HCT116 (cell line): ENCODE measurements at regions not wholly inside any gene's neighbourhood (a gene's known extent, or its start where the extent isn't known, plus 50 kb on each side); places are given as distances from the start of the nearest gene placed in this dataset.

Source experiments
- ATAC-seq: fragments of 200-7000 bp; cut with Tn5 transposase; 2 replicates; pipeline ENCODE4 v1.9.1; 2020; ENCODE audit warnings: mild to moderate bottlenecking, moderate library complexity
- BruUV-seq: library from RNA; stranded (reverse); fragments of 400-500 nt; replicated peaks from 2 replicates; lab custom pipeline; 2021; lab: Mats Ljungman, UMichigan
- CTCF ChIA-PET: fragments of 300-600 bp; sonication (Branson Sonifier 250); formaldehyde crosslinking; loops from one replicate; lab custom pipeline; 2021; ENCODE audit warnings: antibody characterized with exemption; lab: Charles Lee
- POLR2A ChIA-PET: fragments of 300-600, 350-600 bp; sonication (Branson Sonifier 250); formaldehyde crosslinking; loops from one replicate; lab custom pipeline; 2021; ENCODE audit warnings: antibody characterized with exemption; lab: Charles Lee
- RAD21 ChIA-PET, 2 experiments: fragments of 300-600 bp; sonication (Branson Sonifier 250); formaldehyde crosslinking; loops; one replicate each; lab custom pipeline; 2023; ENCODE audit warnings: low total read pairs in 2 of 2; ENCODE audit not compliant: uncharacterized antibody in 2 of 2, unreplicated experiment in 2 of 2, low non-redundant PET in 1 of 2; lab: Charles Lee
- DNase-seq: peaks from one replicate; pipeline ENCODE4 v3.0.0-alpha.2; 2010; ENCODE audit warnings: low read depth, low spot score
- H2AFZ ChIP-seq: fragments of 200-600 bp; shearing (Covaris generic), sonication (generic); 2 replicates; pipeline ENCODE4 v1.6.1; 2017; ENCODE audit warnings: low read depth, mixed run types, mixed read lengths, antibody characterized with exemption, low read length; ENCODE audit not compliant: poor library complexity, severe bottlenecking
- H3K27ac ChIP-seq: 2 replicates; pipeline ENCODE4 v1.5.1; 2012; ENCODE audit warnings: low read depth, low read length
- H3K27me3 ChIP-seq: fragments of 200-600 bp; sonication (generic); 2 replicates; pipeline ENCODE4 v1.6.1; 2016; ENCODE audit warnings: mixed run types, low read length, mixed read lengths; ENCODE audit not compliant: insufficient read depth
- H3K36me3 ChIP-seq, 2 experiments: fragments of 200-500 bp in 1 of 2; fragments of 200-600 bp in 1 of 2; sonication (Bioruptor generic) in 1 of 2; sonication (generic) in 1 of 2; 2 replicates each; pipeline versions ENCODE4 v1.5.1 to v1.6.1; 2014 to 2016; ENCODE audit warnings: low read length in 2 of 2, inconsistent platforms in 1 of 2, mixed read lengths in 1 of 2, mixed run types in 1 of 2; ENCODE audit not compliant: insufficient read depth in 2 of 2, control insufficient read depth in 1 of 2
- H3K4me1 ChIP-seq, 2 experiments: fragments of 200-600 bp in 1 of 2; sonication (generic) in 1 of 2; 2 replicates each; pipeline versions ENCODE4 v1.5.1 to v1.6.1; 2012 to 2017; ENCODE audit warnings: low read length in 2 of 2, inconsistent platforms in 1 of 2, mild to moderate bottlenecking in 1 of 2, mixed read lengths in 1 of 2, mixed run types in 1 of 2, moderate library complexity in 1 of 2; ENCODE audit not compliant: insufficient read depth in 2 of 2, control insufficient read depth in 1 of 2
- H3K4me2 ChIP-seq: fragments of 200-600 bp; sonication (generic); 2 replicates; pipeline ENCODE4 v1.6.1; 2017; ENCODE audit warnings: mixed run types, low read length, mixed read lengths
- H3K4me3 ChIP-seq, 2 experiments: fragments of 200-600 bp in 1 of 2; sonication (generic) in 1 of 2; replicated peaks in 1 of 2; 2 replicates each; pipeline ENCODE4 v1.5.1; 2011 to 2016; ENCODE audit warnings: low read length in 2 of 2, control low read depth in 1 of 2, low read depth in 1 of 2, mild to moderate bottlenecking in 1 of 2, mixed read lengths in 1 of 2, mixed run types in 1 of 2
- H3K79me2 ChIP-seq: fragments of 200-600 bp; sonication (generic); 2 replicates; pipeline ENCODE4 v1.6.1; 2017; ENCODE audit warnings: mild to moderate bottlenecking, mixed run types, low read length, moderate library complexity, mixed read lengths; ENCODE audit not compliant: insufficient read depth
- H3K9ac ChIP-seq: fragments of 200-600 bp; sonication (generic); 2 replicates; pipeline ENCODE4 v1.6.1; 2016; ENCODE audit warnings: low read length, mixed read lengths
- H3K9me2 ChIP-seq: fragments of 200-600 bp; sonication (generic), shearing (Covaris generic); 2 replicates; pipeline ENCODE4 v1.6.1; 2017; ENCODE audit warnings: mixed run types, mild to moderate bottlenecking, moderate library complexity; ENCODE audit not compliant: insufficient read depth
- H3K9me3 ChIP-seq, 2 experiments: fragments of 200-500 bp in 1 of 2; fragments of 200-600 bp in 1 of 2; sonication (Bioruptor generic) in 1 of 2; sonication (generic) in 1 of 2; 2 replicates each; pipeline ENCODE4 v1.6.1; 2014 to 2017; ENCODE audit warnings: low read length in 2 of 2, mixed read lengths in 2 of 2, inconsistent platforms in 1 of 2, low read depth in 1 of 2, mild to moderate bottlenecking in 1 of 2, mixed run types in 1 of 2, moderate library complexity in 1 of 2; ENCODE audit not compliant: control insufficient read depth in 1 of 2, insufficient read depth in 1 of 2
- H4K20me1 ChIP-seq: fragments of 200-600 bp; sonication (generic), shearing (Covaris generic); 2 replicates; pipeline ENCODE4 v1.6.1; 2017; ENCODE audit warnings: mixed run types, mild to moderate bottlenecking, moderate library complexity; ENCODE audit not compliant: insufficient read depth
- EZH2 ChIP-seq: fragments of 200-600 bp; sonication (generic); IDR thresholded peaks from 2 replicates; pipeline ENCODE4 v1.6.1; 2017; ENCODE audit warnings: antibody characterized with exemption, mixed run types
- EZH2phosphoT487 ChIP-seq: fragments of 200-600 bp; IDR thresholded peaks from 2 replicates; pipeline ENCODE4 v1.6.1; 2018; ENCODE audit warnings: antibody characterized with exemption, borderline replicate concordance
- JUND ChIP-seq: IDR thresholded peaks from 2 replicates; pipeline ENCODE4 v1.6.1; 2012
- POLR2AphosphoS5 ChIP-seq: IDR thresholded peaks from 2 replicates; pipeline ENCODE4 v1.6.1; 2011; ENCODE audit warnings: mild to moderate bottlenecking, low read depth, low read length, moderate library complexity
- RAD21 ChIP-seq: IDR thresholded peaks from 2 replicates; pipeline ENCODE4 v1.6.1; 2012; ENCODE audit warnings: low read depth, mild to moderate bottlenecking
- SIN3A ChIP-seq: IDR thresholded peaks from 2 replicates; pipeline ENCODE4 v1.6.1; 2012; ENCODE audit warnings: low read depth
- ZFX ChIP-seq: fragments of 450-650 bp; IDR thresholded peaks from 2 replicates; pipeline ENCODE4 v1.6.1; 2017
- intact Hi-C: fragments of 100-400 bp; cut with micrococcal nuclease; formaldehyde crosslinking; loops from 2 replicates; pipeline ENCODE4 v1.10.0; 2022
- TF ChIP-seq, protein P1 (sequence below), 3 experiments: fragments of 200-600 bp in 1 of 3; sonication (generic) in 1 of 3; IDR thresholded peaks in 2 of 3; conservative IDR thresholded peaks in 1 of 3; 2 replicates each; pipeline ENCODE4 v1.5.1; 2012 to 2017; ENCODE audit warnings: low read depth in 2 of 3, low read length in 2 of 3, antibody characterized with exemption in 1 of 3, borderline replicate concordance in 1 of 3, control low read depth in 1 of 3, mild to moderate bottlenecking in 1 of 3, mixed read lengths in 1 of 3, mixed run types in 1 of 3, moderate library complexity in 1 of 3; ENCODE audit not compliant: insufficient read depth in 1 of 3
- TF ChIP-seq, protein P2 (sequence below): IDR thresholded peaks from 2 replicates; pipeline ENCODE4 v1.6.1; 2012

DNA sequence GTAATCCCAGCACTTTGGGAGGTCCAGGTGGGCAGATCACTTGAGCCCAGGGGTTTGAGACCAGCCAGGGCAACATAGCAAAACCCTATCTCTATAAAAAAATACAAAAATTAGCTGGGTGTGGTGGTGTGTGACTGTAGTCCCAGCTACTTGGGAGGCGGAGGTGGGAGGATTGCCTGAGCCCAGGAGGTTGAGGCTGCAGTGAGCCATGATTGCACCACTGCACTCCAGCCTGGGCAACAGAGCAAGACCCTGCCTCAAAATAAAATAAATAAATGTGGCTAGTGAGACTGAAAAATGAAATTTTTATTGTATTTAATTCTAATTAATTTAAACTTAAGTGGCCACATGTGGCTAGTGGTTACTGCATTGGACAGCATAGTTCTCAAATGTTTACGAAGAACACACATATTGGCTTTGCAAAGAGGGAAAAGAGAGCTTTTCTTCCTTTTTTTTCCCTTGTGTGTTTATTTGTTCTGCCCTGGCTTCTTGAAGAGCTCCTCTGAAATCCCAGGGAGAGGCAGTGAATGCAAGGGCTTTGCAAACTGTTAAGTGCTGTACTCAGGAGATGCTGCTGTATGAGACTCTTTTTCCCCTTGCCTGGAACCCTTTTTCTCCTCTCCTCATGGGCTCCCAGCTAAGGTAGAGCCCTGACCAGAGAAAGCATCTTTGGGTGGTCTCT is 59.0 kb upstream of the RPL11 start:
- DNase-seq, result no peak
- POLR2A ChIA-PET, result interaction anchor here (0.7 kb wide), 1 partner anchor 73 kb away, joined by 4 read pairs; the partner anchor contains the start of gene ID3
- intact Hi-C loops, result no loop called here
- Histone ChIP-seq H3K79me2 (no peaks in the 10 kb centered on the region), H4K20me1 (no peaks in the 10 kb centered on the region), H3K4me2 (no peak overlapping the region), H3K9me2 (no peaks in the 10 kb centered on the region), H3K9me3 (no peaks in the 10 kb centered on the region), H2AFZ (no peak overlapping the region), H3K4me3 (no peak overlapping the region)
- TF ChIP-seq RAD21 (no peak), JUND (no peak), EZH2phosphoT487 (no peak), POLR2AphosphoS5 (no peak), EZH2 (no peak), ZFX (no peak), SIN3A (no peak)
- TF ChIP-seq, protein P1, sequence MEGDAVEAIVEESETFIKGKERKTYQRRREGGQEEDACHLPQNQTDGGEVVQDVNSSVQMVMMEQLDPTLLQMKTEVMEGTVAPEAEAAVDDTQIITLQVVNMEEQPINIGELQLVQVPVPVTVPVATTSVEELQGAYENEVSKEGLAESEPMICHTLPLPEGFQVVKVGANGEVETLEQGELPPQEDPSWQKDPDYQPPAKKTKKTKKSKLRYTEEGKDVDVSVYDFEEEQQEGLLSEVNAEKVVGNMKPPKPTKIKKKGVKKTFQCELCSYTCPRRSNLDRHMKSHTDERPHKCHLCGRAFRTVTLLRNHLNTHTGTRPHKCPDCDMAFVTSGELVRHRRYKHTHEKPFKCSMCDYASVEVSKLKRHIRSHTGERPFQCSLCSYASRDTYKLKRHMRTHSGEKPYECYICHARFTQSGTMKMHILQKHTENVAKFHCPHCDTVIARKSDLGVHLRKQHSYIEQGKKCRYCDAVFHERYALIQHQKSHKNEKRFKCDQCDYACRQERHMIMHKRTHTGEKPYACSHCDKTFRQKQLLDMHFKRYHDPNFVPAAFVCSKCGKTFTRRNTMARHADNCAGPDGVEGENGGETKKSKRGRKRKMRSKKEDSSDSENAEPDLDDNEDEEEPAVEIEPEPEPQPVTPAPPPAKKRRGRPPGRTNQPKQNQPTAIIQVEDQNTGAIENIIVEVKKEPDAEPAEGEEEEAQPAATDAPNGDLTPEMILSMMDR (IDR thresholded peaks at IDR 0.05 in 2 of 3, conservative IDR thresholded peaks at IDR 0.05 in 1 of 3; ENCODE audit: borderline replicate concordance in 1 of 3, insufficient read depth in 1 of 3, low read depth in 2 of 3, low read length in 2 of 3), result no peak
- TF ChIP-seq, protein P2, sequence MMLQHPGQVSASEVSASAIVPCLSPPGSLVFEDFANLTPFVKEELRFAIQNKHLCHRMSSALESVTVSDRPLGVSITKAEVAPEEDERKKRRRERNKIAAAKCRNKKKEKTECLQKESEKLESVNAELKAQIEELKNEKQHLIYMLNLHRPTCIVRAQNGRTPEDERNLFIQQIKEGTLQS, result no peak
- TF ChIP-seq, all 23 proteins: peak for 0
- Histone ChIP-seq H3K27ac (no peak overlapping the region), H3K27me3 (no peaks in the 10 kb centered on the region), H3K9ac (no peak overlapping the region), H3K36me3 (no peaks in the 10 kb centered on the region), H3K4me1 (peaks cover 9 to 21% of the 10 kb centered on the region in 2 experiments; a peak in 3 of 4 replicates)
- CTCF ChIA-PET, result interaction anchor here (0.9 to 3.5 kb wide), 3 partner anchors 10 to 92 kb away, joined by 3 to 16 read pairs (median 3); no protein-coding TSS in a partner anchor
- BruUV-seq, result no TSS peak
- ATAC-seq, result no peak
- RAD21 ChIA-PET, result no interaction called here
